ENCODE measurements at regions not wholly inside any gene's neighbourhood (a gene's known extent, or its start where the extent isn't known, plus 50 kb on each side); places are given as distances from the start of the nearest gene placed in this dataset.

GRCh38 chr13:107079423-107080049, 511.6 kb upstream of the ARGLU1 start:
- peak; percentile 45 for DNase-seq

DNA sequence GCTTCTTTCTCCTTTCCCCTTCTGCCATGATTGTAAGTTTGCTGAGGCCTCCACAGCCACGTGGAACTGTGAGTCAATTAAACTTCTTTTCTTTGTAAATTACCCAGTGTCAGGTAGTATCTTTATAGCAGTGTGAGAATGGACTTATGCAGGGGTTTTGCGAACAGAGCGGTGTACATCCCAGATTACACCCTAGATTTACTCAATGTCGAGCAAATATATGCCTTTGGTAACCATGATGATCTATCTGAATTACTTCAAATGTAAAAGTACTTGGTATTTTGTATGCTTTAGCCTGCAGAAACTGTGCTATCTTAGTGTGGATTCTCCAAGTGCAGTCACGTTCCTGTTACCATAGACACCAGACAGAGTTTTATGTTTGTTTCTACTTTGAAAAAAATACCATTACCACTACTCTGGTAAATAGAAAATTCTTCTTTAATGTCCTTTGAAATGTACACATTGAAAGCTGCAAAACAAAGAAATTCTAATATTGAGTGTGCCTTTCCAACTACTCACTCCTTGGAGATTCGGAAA, 510.4 kb upstream of the ARGLU1 start:
- DNase-seq: no peak

DNA sequence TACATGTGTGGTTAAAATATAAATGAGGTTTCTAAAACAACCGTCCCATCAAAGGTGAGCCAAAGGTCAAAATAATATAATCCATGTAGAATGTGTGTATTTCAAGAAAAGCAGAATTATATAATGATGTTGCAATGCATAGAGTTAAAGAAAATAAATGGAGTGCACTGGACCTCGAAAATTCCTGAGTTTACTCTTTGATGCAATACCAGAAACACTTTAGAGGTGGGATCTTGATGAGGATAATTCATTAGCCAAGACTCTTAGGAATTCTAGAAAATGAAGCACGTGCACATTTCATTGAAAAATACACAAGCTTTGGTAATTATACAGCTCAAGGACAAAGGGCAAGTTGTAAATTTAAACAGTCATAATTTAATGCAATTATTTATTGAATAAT, 508.9 kb upstream of the ARGLU1 start:
- no peak for DNase-seq

DNA sequence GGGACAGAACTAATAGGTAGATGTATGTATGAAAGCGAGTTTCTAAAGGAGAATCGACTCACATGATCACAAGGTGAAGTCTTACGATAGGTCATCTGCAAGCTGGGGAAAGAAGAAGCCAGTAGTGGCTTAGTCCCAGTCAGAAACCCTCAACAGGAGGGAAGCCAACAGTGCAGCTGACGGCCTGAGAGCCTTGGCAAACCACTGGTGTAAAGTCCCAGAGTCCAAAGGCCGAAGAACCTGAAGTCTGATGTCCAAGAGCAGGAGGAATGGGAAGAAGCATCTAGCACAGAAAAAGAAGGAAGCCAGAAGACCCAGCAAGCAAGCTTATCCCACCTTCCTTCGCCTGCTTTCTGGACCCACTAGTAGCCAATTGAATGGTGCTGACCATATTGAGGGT, 507.6 kb upstream of the ARGLU1 start:
- DNase-seq: no peak

DNA sequence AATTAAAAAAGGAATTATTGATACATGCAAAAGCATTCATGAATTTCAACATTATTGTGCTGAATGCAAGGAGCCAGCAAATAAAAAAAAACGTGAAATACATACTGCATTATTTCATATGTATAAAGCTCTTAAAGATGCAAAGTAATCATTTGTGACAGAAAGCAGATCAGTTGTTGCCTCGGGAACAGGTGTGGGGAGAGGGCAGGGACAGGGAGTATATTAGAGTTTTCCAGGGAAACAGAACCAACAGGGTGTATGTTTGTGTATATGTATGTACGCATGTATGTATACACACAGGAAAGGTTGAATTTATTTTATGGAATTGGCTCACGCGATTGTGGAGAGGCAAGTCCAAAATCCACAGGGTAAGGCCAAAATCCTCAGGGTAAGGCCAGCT, 502.9 kb upstream of the ARGLU1 start:
- DNase-seq: no peak

DNA sequence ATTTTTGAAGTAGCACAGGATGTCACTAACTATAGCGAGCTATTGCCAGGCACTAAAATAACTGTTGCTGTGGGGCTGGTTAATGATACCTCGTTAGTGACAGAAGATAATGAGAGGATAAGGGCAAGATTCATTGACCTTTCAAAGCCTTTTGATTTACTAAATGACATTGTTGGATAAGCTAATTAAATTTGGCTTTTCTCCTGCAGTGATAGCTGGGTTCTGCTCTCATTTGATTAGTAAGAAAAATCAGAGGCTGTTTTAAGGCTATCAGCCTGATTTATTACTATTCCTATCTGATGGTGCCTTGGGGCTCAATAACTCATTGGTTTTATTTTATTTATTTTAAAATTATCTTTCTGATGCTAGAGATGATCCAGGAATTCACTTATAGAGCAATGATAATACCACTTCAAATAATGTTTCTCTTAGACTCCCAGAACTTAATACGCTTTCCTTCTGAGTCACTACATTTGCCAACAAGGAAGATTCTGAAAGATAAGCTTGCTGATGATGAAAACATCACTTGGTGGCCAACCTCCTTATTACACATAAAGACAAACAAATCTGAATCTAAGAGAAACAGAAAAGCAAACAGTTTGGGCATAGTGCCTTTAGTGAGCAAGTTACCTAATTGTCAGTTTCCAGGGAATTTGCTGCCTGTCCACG, 501.3 kb upstream of the ARGLU1 start:
- no peak for DNase-seq

- DNase-seq: peak; percentile 23
Observed at GRCh38 chr13:107067381-107067780, 499.4 kb upstream of the ARGLU1 start.

- DNase-seq: no peak
Observed at GRCh38 chr13:107066355-107066754, 498.4 kb upstream of the ARGLU1 start.

- DNase-seq: peak; percentile 93
Observed at GRCh38 chr13:107065036-107065435, 497.1 kb upstream of the ARGLU1 start.

GRCh38 chr13:107057028-107057631, 489.2 kb upstream of the ARGLU1 start:
- DNase-seq: no peak

GRCh38 chr13:107043021-107043956, 475.4 kb upstream of the ARGLU1 start:
- no peak for DNase-seq

DNA sequence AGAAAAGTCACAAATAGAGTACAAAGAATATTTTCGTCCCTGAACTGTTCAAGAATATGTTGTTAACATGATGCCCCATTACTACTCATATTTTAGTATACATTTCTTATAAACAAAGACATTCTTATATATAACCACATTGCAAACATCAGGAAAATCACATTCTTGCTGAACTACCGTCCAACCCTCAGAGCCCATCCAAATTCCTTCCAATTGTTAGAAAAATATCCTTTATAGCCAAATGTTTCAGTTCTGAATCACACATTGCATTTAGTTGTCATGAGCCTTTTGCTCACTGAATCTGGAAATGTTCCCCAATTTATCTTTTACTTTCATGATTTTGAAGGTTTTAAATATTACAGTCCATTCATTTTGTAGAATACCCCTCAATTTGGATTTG, 467.8 kb upstream of the ARGLU1 start:
- DNase-seq: no peak

GRCh38 chr13:107035186-107035585, 467.2 kb upstream of the ARGLU1 start:
- DNase-seq: no peak

GRCh38 chr13:107034236-107034872, 466.4 kb upstream of the ARGLU1 start:
- no peak for DNase-seq

DNA sequence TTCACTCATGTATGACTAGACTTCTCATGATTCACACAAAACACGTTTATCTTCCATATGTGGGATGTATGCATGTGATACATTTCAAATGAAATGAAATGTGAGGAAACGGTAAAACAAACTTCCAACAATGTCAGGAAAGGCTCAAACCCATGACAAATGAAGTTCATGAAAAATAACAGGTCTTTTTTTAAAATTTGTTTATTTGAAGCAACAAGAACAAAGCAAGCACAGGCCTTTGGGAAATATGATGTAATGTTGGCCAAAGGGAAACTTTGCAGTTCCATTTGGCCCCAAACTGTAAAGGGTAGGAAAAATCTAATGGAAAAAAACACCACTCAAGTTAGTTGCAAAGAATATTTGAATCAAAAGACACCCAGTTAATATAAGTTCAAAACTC, 463.8 kb upstream of the ARGLU1 start:
- DNase-seq: no peak

DNA sequence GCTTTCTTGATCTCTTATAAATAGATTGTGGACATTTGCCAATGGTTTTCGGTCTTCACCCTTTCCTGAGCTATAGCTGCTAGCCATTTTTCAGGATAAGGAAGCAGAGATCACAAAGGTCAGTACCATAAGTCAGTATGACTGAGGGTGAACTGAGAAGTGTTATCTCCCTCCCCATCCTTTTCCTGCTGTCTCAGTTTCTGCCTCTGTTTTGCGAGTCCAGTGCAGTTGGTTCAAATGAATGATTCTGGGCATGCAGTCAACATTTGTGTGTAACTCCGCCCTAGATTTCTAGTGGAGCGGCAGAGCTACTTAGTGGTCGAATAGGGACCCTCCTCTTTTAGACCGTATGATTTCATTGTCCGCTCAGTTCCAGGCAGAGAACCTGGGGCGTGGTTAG, 460.8 kb upstream of the ARGLU1 start:
- DNase-seq: no peak

DNA sequence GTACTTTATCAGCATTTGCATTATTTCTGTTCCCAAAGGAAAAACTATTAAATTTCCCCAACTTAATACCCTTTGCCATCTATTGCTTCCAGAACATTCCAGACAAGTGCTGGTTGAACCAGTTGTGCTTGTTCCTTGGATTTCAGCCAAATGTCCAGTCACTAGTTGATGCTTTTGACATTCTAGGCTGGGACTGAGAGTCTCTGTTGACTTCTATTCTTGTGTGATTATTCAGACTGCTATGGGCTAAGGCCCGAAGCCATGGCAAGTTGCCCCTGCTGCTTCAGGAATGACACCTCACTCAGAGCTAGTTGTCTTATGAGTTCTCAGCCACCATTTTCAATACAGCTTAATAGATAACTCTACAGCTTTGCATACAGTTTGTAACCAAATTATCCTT, 458.1 kb upstream of the ARGLU1 start:
- DNase-seq: no peak

DNA sequence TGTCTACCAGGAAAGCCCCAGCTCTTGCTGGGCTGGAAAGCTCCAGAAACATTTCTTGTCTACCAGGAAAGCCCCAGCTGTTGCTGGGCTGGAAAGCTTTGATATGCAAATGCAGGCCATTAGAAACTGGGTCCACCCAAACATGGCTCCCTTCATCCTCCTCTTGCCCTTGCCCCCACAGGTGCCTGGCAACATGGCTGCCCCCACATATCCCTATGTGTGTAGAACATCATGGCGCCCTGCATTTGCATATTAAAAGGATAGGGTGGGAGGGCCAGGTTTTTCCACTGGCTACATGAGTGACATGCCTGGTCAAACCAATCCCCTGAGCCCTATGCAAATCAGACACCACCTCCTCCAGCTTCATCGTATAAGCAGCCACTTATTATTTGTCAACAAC, 455.4 kb upstream of the ARGLU1 start:
- no peak for DNase-seq

GRCh38 chr13:107020393-107020792, 452.5 kb upstream of the ARGLU1 start:
- no peak for DNase-seq

DNA sequence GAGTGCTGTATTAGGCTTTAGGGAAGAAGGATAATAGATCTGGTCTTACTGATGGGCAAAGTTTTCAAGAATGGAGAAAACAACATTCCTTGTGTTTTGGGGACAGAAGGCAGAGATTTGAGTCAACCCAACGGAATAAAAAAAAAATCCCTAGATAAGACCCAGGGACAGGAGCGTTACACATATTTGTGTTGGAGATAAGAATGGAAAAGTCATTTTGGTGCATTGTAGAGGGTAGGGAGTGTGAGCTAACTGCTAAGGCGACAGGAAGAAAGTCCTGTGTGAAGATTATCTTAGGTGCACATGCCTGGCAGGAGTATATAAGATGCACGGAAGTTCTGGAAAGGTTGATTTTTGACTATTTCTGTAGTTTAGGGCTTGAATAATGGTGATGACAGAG, 450.3 kb upstream of the ARGLU1 start:
- no peak for DNase-seq

GRCh38 chr13:107006661-107007060, 438.7 kb upstream of the ARGLU1 start:
- no peak for DNase-seq

DNA sequence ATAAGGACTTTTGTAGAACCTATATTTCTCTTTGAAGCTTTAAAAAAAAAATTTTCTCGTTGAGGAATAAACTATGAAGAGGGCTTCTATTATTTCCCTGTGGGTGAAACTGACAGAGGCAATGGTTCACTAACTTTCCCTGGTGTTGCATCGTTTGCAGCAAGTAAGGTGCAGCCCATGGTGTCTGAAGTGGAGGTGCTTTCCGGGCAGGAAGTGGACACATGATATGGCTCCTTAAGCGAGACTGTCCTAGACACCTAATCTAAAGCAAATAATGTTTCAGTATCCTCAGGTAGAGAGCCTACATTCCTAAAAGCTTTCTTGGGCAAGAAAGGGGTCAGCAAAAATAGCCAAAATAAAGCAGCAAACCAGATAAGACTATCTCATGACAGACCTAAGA, 437.6 kb upstream of the ARGLU1 start:
- no peak for DNase-seq

- no peak for DNase-seq
Observed at GRCh38 chr13:107003911-107004310, 436.0 kb upstream of the ARGLU1 start.

All from NCI-H2171 treated with DMSO at 0.1 percent for 48 hours (cell line).